GM12872 (cell line): ENCODE measurements at regions not wholly inside any gene's neighbourhood (a gene's known extent, or its start where the extent isn't known, plus 50 kb on each side); places are given as distances from the start of the nearest gene placed in this dataset.

Experiments used
- TF ChIP-seq, protein P1 (sequence below): IDR thresholded peaks from 3 replicates; pipeline ENCODE4 v1.5.1; 2011; ENCODE audit warnings: low read depth, mild to moderate bottlenecking, low read length, moderate library complexity; ENCODE audit not compliant: insufficient read depth

DNA sequence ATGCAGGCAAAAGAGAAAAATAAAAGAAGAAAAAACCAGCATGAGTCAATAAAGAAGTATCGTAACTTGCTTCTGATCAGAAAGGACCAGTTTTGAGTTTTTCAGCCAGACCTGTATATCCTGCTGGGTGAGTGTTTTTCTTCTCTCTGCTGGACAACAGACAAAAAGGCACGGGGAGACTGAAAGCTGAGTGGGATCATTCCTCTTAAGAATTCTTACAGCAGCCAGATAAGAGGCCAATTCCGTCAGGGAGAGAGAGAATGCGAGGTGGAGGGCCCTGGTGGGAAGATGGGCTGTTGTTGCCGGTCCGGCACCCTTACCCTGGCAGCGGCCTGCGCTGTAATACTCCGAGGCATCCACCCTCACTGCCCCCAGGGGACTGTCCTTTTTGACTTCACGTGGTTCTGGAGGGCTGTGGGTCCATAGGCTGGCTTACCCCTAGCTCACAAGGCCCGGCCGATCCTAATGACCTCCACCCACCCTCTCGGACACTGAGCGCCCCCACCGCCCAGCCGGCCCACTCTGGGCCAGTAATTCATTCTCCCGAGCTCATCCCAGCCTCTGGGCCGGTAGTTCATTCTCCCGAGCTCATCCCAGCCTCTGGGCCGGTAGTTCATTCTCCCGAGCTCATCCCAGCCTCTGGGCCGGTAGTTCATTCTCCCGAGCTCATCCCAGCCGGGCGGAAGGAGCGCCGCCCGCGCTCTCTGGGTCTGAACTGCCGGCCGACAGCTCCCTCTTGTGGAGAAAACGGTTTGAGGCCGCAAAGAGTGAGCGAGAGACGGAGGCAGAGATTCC is 118.3 kb upstream of the SIRPA start:
- TF ChIP-seq, protein P1, sequence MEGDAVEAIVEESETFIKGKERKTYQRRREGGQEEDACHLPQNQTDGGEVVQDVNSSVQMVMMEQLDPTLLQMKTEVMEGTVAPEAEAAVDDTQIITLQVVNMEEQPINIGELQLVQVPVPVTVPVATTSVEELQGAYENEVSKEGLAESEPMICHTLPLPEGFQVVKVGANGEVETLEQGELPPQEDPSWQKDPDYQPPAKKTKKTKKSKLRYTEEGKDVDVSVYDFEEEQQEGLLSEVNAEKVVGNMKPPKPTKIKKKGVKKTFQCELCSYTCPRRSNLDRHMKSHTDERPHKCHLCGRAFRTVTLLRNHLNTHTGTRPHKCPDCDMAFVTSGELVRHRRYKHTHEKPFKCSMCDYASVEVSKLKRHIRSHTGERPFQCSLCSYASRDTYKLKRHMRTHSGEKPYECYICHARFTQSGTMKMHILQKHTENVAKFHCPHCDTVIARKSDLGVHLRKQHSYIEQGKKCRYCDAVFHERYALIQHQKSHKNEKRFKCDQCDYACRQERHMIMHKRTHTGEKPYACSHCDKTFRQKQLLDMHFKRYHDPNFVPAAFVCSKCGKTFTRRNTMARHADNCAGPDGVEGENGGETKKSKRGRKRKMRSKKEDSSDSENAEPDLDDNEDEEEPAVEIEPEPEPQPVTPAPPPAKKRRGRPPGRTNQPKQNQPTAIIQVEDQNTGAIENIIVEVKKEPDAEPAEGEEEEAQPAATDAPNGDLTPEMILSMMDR: peak; percentile 74

GRCh38 chr20:1775117-1775516 is 117.5 kb upstream of the SIRPG start:
- TF ChIP-seq, protein P1: no peak

DNA sequence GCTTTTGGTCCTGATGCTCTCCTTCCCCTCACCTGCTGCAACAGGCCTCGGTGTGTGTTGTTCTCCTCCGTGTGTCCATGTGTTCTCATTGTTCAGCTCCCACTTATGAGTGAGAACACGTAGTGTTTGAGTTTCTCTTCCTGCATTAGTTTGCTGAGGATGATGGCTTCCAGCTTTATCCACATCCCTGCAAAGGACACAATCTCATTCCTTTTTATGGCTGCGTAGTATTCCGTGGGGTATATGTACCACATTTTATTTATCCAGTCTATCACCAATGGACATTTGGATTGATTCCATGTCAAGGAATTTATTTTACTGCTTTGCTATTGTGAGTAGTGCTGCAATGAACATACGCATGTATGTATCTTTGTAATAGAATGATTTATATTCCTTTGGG is 116.9 kb upstream of the SIRPG start:
- TF ChIP-seq, protein P1: no peak

- TF ChIP-seq, protein P1: no peak
These were observed 116.2 kb upstream of the SIRPG start for GRCh38 chr20:1773816-1774215.

DNA sequence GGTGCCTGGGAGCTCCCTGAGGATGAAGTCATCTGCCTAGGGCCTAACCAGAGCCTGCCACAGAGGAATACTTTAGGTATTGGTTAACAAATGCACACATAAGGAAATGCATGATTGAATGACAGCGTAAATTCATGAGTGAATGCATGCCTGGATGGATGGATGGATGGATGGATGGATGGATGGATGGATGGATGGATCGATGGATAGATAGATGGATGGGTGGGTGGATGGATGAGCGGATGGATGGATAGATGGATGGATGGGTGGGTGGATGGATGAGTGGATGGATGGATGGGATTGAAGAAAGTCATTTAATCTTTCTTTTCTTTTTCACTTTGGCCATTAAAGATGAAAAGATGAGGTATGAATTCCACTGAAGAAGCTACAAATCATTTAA is 111.9 kb upstream of the SIRPG start:
- TF ChIP-seq, protein P1: no peak

GRCh38 chr20:1766731-1767130 is 109.2 kb upstream of the SIRPG start:
- TF ChIP-seq, protein P1: no peak

DNA sequence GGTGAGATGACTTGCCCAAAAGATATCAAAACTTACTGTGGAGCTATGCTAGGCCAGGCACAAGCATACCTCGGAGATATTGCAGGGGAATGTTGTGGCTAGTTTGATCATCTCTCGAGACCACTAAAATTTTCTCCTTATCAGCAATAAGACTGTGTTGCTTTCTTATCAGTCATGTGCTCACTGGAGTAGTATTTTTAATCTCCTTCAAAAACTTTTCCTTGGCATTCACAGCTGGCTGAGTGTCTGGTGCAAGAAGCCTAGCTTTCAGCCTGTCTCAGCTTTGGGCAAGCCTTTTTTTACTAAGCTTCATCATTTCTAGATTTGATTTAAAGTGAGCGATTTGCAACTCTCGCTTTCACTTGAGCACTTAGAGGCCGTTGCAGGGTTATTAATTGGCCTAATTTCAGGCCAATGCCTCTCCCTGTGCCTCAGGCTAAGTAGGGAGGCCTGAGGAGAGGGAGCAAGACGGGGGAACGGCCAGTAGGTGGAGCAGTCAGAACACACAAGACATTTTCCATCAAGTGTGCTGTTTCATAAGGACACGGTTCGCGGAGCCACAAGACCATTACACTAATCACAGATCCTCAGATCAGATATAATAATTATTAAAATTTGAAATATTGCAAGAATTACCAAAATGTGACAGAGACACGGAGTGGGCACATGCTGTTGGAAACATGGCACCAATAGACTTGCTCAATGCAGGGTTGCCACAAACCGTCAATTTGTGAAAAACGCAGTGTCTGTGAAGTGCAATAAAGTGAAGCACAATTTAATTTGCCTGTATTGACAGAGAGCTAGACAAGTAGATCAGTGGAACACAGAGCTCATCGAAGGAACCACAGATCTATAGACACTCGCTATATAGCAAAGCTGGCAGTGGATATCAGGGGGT is 106.8 kb upstream of the SIRPG start:
- TF ChIP-seq, protein P1: peak; percentile 87
